Nephron (organoid): ENCODE measurements at regions not wholly inside any gene's neighbourhood (a gene's known extent, or its start where the extent isn't known, plus 50 kb on each side); places are given as distances from the start of the nearest gene placed in this dataset.

ENCODE experiments used
- H3K27ac Mint-ChIP-seq, 3 experiments: 2 replicates each; pipeline ENCODE4 v1.8.0; 2020; ENCODE audit warnings: mixed read lengths in 3 of 3, mild to moderate bottlenecking in 2 of 3, moderate library complexity in 1 of 3
- H3K27me3 Mint-ChIP-seq: 2 replicates; pipeline ENCODE4 v1.8.0; 2021; ENCODE audit warnings: low read depth, mild to moderate bottlenecking, moderate library complexity, mixed read lengths
- H3K36me3 Mint-ChIP-seq: 2 replicates; pipeline ENCODE4 v1.8.0; 2020; ENCODE audit warnings: low read depth, mixed read lengths
- H3K4me1 Mint-ChIP-seq: 2 replicates; pipeline ENCODE4 v1.8.0; 2020; ENCODE audit warnings: mixed read lengths
- H3K4me3 Mint-ChIP-seq, 3 experiments: 2 replicates each; pipeline ENCODE4 v1.8.0; 2020; ENCODE audit warnings: mild to moderate bottlenecking in 3 of 3, mixed read lengths in 3 of 3, moderate library complexity in 2 of 3
- H3K9me3 Mint-ChIP-seq: 2 replicates; pipeline ENCODE4 v1.8.0; 2020; ENCODE audit warnings: mixed read lengths
- TF ChIP-seq, protein P1 (sequence below), 3 experiments: fragments of 200-600 bp; sonication (generic); IDR thresholded peaks; one replicate each; pipeline ENCODE4 v1.5.0; 2021; ENCODE audit warnings: antibody characterized with exemption in 3 of 3; ENCODE audit not compliant: unreplicated experiment in 3 of 3

DNA sequence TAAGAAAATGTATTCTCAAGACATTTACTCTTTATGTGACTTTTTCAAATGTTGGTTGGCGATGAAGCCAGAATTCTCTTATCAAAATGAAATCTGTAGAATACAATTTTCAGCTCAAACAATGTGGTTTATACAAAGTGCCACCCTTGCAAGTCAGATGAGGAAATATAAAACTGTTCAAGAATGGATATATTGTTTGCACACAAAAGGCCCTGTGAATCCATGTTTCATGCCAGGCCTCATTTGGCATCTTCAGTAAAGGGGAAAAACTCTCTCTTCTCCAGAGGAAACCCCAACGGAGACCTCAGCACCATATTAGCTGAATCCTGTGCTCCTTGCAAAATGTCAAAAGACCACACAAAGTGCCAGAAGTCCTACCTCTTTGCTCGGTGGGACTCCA, 310.4 kb downstream of the RRAGC start:
- Mint-ChIP-seq H3K9me3 (no peaks in the 10 kb centered on the region), H3K36me3 (no peaks in the 10 kb centered on the region), H3K27me3 (peaks cover 19% of the 10 kb centered on the region), H3K27ac (no peak overlapping the region), H3K4me1 (peaks cover 18% of the 10 kb centered on the region), H3K4me3 (no peak overlapping the region)
- TF ChIP-seq, protein P1, sequence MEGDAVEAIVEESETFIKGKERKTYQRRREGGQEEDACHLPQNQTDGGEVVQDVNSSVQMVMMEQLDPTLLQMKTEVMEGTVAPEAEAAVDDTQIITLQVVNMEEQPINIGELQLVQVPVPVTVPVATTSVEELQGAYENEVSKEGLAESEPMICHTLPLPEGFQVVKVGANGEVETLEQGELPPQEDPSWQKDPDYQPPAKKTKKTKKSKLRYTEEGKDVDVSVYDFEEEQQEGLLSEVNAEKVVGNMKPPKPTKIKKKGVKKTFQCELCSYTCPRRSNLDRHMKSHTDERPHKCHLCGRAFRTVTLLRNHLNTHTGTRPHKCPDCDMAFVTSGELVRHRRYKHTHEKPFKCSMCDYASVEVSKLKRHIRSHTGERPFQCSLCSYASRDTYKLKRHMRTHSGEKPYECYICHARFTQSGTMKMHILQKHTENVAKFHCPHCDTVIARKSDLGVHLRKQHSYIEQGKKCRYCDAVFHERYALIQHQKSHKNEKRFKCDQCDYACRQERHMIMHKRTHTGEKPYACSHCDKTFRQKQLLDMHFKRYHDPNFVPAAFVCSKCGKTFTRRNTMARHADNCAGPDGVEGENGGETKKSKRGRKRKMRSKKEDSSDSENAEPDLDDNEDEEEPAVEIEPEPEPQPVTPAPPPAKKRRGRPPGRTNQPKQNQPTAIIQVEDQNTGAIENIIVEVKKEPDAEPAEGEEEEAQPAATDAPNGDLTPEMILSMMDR (IDR thresholded peaks at IDR 0.05; ENCODE audit: unreplicated experiment in 3 of 3) = no peak

DNA sequence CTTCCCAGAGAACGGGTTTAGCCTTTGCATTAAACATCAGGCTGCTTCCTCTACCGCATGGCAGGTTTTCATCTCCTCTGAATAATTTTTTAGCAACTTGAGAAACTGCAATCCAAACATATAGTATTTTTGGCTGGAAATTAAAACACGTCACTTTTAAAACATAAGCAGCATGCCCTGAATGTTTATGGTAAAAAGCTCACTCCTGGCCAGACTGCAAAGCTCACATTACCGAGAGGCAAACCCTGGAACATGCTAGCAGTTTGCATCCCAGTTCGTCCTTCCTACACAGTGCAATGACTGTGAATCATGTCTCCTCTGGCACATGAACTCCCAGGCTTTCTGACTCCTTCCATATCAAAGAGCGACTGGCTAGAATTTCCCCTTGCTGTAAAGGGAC, 312.3 kb downstream of the RRAGC start:
- no peaks in the 10 kb centered on the region for H3K9me3 Mint-ChIP-seq
- no peak overlapping the region for H3K4me3 Mint-ChIP-seq
- H3K4me1 Mint-ChIP-seq = peaks cover 18% of the 10 kb centered on the region
- no peaks in the 10 kb centered on the region for H3K36me3 Mint-ChIP-seq
- H3K27ac Mint-ChIP-seq = no peak overlapping the region
- TF ChIP-seq, protein P1 (IDR thresholded peaks at IDR 0.05; ENCODE audit: unreplicated experiment in 3 of 3) = no peak
- peaks cover 32% of the 10 kb centered on the region for H3K27me3 Mint-ChIP-seq

DNA sequence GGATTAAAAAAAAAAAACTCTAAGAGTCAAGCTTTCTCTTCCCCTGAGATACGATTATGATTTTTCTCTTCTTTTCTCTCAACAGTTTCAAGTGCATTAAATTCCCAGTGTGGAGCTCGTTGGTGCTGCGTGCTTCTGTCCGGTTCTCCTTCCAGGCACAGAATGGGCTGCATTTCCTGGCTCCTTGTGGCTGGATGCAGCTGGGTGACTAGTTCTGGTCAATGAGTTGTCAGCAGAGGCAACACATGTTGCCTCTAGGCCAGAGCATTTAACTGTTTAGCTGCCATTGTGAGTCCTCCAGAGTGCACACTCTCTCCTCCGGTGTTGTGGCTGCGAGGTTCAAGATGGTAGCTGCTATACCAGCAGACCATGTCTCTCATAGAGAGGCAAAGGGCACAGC, 312.9 kb downstream of the RRAGC start:
- Mint-ChIP-seq H3K4me3 (no peak overlapping the region), H3K27ac (no peak overlapping the region), H3K4me1 (peaks cover 18% of the 10 kb centered on the region), H3K27me3 (peaks cover 31% of the 10 kb centered on the region), H3K36me3 (no peaks in the 10 kb centered on the region), H3K9me3 (no peaks in the 10 kb centered on the region)
- TF ChIP-seq, protein P1 (IDR thresholded peaks at IDR 0.05; ENCODE audit: unreplicated experiment in 3 of 3) = no peak

DNA sequence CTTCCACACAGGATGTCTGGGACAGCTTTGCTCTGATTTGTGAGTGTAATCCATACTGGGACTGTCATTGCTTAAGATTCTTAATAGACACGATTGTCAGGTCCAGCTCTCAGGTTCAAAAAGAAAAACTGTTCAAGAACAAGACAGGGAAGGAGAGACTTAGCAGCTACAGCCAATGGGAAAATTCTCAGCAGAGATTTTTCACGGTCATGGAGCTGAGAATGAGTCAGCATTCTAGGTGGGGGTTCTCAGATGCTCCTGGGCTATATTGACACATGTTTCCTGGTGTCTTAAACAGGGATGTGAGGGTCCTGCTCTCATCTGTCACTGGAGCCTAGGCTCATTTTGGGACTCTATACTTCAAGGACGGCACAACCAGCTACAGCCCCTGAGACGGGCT, 318.3 kb downstream of the RRAGC start:
- peaks cover 2% of the 10 kb centered on the region for H3K4me1 Mint-ChIP-seq
- H3K4me3 Mint-ChIP-seq = no peak overlapping the region
- no peaks in the 10 kb centered on the region for H3K36me3 Mint-ChIP-seq
- peaks cover 26% of the 10 kb centered on the region for H3K27me3 Mint-ChIP-seq
- H3K9me3 Mint-ChIP-seq = no peaks in the 10 kb centered on the region
- no peak overlapping the region for H3K27ac Mint-ChIP-seq
- TF ChIP-seq, protein P1 (IDR thresholded peaks at IDR 0.05; ENCODE audit: unreplicated experiment in 3 of 3) = no peak

DNA sequence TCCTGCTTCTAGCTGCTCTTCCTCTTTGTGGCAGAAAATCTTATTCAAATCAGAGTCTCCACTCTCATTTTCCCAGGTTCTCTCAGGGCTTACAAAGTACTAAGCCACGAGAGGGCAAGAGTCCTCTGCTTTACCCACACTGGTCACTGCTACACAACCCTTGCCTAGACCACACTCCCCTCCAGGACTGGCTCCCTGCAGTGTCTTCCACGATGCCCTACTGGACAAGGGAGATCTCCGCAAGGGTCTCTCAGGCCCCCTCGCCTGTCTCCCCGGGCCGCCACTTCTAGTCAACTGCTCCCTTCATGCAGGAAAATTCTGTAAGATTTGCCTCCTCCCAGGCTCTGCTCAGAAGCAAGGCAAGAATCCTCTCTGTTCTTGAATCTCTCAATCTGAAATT, 319.6 kb downstream of the RRAGC start:
- TF ChIP-seq, protein P1 (IDR thresholded peaks at IDR 0.05; ENCODE audit: unreplicated experiment in 3 of 3) = no peak
- Mint-ChIP-seq H3K27ac (peak overlapping the region in 1 of 3 experiments; percentile 46), H3K27me3 (peaks cover 32% of the 10 kb centered on the region), H3K9me3 (no peaks in the 10 kb centered on the region), H3K36me3 (no peaks in the 10 kb centered on the region), H3K4me3 (no peak overlapping the region), H3K4me1 (no peaks in the 10 kb centered on the region)

DNA sequence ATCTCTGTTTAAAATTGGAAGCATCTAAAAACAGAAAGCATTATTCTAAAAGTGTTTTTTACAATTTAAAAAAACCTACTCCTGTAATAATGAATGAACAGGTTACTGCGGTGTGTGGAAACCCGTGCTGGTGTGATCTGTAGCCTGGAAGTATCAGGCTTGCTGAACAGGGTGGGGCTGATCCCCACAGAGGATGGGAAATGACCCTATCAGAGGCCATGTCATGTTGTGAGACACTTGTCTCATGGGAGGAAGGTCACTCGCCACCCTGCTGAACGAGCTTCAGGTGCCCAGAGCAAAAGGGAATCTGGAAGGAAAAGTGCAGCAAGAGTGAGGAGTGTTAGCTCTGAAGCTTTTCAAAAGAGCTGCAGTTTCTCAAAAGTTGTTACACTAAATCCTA, 320.7 kb downstream of the RRAGC start:
- H3K9me3 Mint-ChIP-seq = no peaks in the 10 kb centered on the region
- H3K4me1 Mint-ChIP-seq = no peaks in the 10 kb centered on the region
- no peak overlapping the region for H3K4me3 Mint-ChIP-seq
- no peak overlapping the region for H3K27ac Mint-ChIP-seq
- TF ChIP-seq, protein P1 (IDR thresholded peaks at IDR 0.05; ENCODE audit: unreplicated experiment in 3 of 3) = no peak
- peaks cover 31% of the 10 kb centered on the region for H3K27me3 Mint-ChIP-seq
- H3K36me3 Mint-ChIP-seq = no peaks in the 10 kb centered on the region
